Neural cell (in vitro differentiated cells): ENCODE measurements at regions not wholly inside any gene's neighbourhood (a gene's known extent, or its start where the extent isn't known, plus 50 kb on each side); places are given as distances from the start of the nearest gene placed in this dataset.

Source experiments
- H2AFZ ChIP-seq: fragments of 200-600, 300-800 bp; sonication (generic), shearing (Covaris generic); 2 replicates; pipeline ENCODE4 v1.6.0; 2014; ENCODE audit warnings: low read depth, mild to moderate bottlenecking, antibody characterized with exemption, low read length, moderate library complexity
- H3F3A ChIP-seq: fragments of 200-600 bp; shearing (Covaris generic); 2 replicates; pipeline ENCODE4 v1.6.1; 2016; ENCODE audit warnings: mild to moderate bottlenecking, moderate library complexity, mixed read lengths, antibody characterized with exemption, low read length; ENCODE audit not compliant: insufficient read depth, poor library complexity, severe bottlenecking
- H3K27ac ChIP-seq: fragments of 200-600, 300-800 bp; sonication (generic), shearing (Covaris generic); 2 replicates; pipeline ENCODE4 v1.5.1; 2014; ENCODE audit warnings: mild to moderate bottlenecking, low read length, moderate library complexity
- H3K27me3 ChIP-seq: fragments of 300-800, 200-600 bp; sonication (generic), shearing (Covaris generic); 2 replicates; pipeline ENCODE4 v1.6.0; 2014; ENCODE audit warnings: mild to moderate bottlenecking, low read depth, low read length, moderate library complexity; ENCODE audit not compliant: insufficient read depth
- H3K36me3 ChIP-seq: fragments of 300-800, 200-600 bp; sonication (generic), shearing (Covaris generic); 2 replicates; pipeline ENCODE4 v1.5.1; 2014; ENCODE audit warnings: mild to moderate bottlenecking, antibody characterized with exemption, low read length, moderate library complexity; ENCODE audit not compliant: insufficient read depth
- H3K4me2 ChIP-seq: fragments of 300-800, 200-600 bp; sonication (generic), shearing (Covaris generic); 2 replicates; pipeline ENCODE4 v1.6.0; 2014; ENCODE audit warnings: mild to moderate bottlenecking, low read length
- H3K4me3 ChIP-seq: fragments of 300-800, 200-600 bp; sonication (generic), shearing (Covaris generic); 2 replicates; pipeline ENCODE4 v1.5.1; 2014; ENCODE audit warnings: mild to moderate bottlenecking, low read length, moderate library complexity
- H3K79me2 ChIP-seq: fragments of 200-600 bp; shearing (Covaris generic); replicated peaks from 2 replicates; pipeline ENCODE4 v1.6.0; 2014; ENCODE audit warnings: mild to moderate bottlenecking, low read length, moderate library complexity; ENCODE audit not compliant: insufficient read depth
- H3K9ac ChIP-seq: fragments of 300-800, 200-600 bp; sonication (generic), shearing (Covaris generic); 2 replicates; pipeline ENCODE4 v1.6.1; 2016; ENCODE audit warnings: mild to moderate bottlenecking, low read length, mixed read lengths
- H3K9me2 ChIP-seq: fragments of 200-600 bp; shearing (Covaris generic); 2 replicates; pipeline ENCODE4 v1.6.1; 2016; ENCODE audit warnings: mild to moderate bottlenecking, low read length, mixed read lengths; ENCODE audit not compliant: insufficient read depth
- H3K9me3 ChIP-seq: fragments of 200-600, 300-800 bp; sonication (generic), shearing (Covaris generic); 2 replicates; pipeline ENCODE4 v1.6.1; 2016; ENCODE audit warnings: mild to moderate bottlenecking, mixed run types, low read length, moderate library complexity, mixed read lengths
- H4K20me1 ChIP-seq: fragments of 200-600 bp; shearing (Covaris generic); 2 replicates; pipeline ENCODE4 v1.6.1; 2016; ENCODE audit warnings: mild to moderate bottlenecking, mixed run types; ENCODE audit not compliant: insufficient read depth
- CTCF ChIP-seq: fragments of 450-650 bp; IDR thresholded peaks from 2 replicates; pipeline ENCODE4 v1.5.1; 2014; ENCODE audit warnings: antibody characterized with exemption, mild to moderate bottlenecking, moderate library complexity; ENCODE audit not compliant: poor library complexity, severe bottlenecking
- EP300 ChIP-seq: fragments of 450-650 bp; conservative IDR thresholded peaks from 2 replicates; pipeline ENCODE4 v1.6.1; 2014; ENCODE audit warnings: antibody characterized with exemption, mild to moderate bottlenecking, moderate library complexity; ENCODE audit not compliant: poor library complexity, severe bottlenecking
- EZH2 ChIP-seq: fragments of 200-600, 300-800 bp; shearing (Covaris generic), sonication (generic); IDR thresholded peaks from 2 replicates; pipeline ENCODE4 v1.6.1; 2014; ENCODE audit warnings: antibody characterized with exemption, low read length, borderline replicate concordance, mild to moderate bottlenecking; ENCODE audit not compliant: insufficient read depth, poor library complexity, severe bottlenecking
- MXI1 ChIP-seq: fragments of 450-650 bp; conservative IDR thresholded peaks from 2 replicates; pipeline ENCODE4 v1.6.1; 2014; ENCODE audit warnings: antibody characterized with exemption, mild to moderate bottlenecking; ENCODE audit not compliant: poor library complexity, severe bottlenecking
- POLR2AphosphoS5 ChIP-seq: IDR thresholded peaks from 2 replicates; pipeline ENCODE4 v1.6.1; 2012
- RAD21 ChIP-seq: fragments of 450-650 bp; conservative IDR thresholded peaks from 2 replicates; pipeline ENCODE4 v1.6.1; 2014; ENCODE audit warnings: antibody characterized with exemption, mild to moderate bottlenecking, moderate library complexity
- REST ChIP-seq: IDR thresholded peaks from 2 replicates; pipeline ENCODE4 v1.6.1; 2012; ENCODE audit warnings: borderline replicate concordance
- SMC3 ChIP-seq: fragments of 450-650 bp; conservative IDR thresholded peaks from 2 replicates; pipeline ENCODE4 v1.6.1; 2014; ENCODE audit warnings: antibody characterized with exemption, mild to moderate bottlenecking, moderate library complexity; ENCODE audit not compliant: poor library complexity
- TAF1 ChIP-seq: IDR thresholded peaks from 2 replicates; pipeline ENCODE4 v1.6.1; 2012; ENCODE audit warnings: low read depth

GRCh38 chr6:128600397-128600951 lies 80.1 kb upstream of the PTPRK start:
- Histone ChIP-seq H3K9me3 (no peaks in the 10 kb centered on the region), H3K36me3 (no peaks in the 10 kb centered on the region), H4K20me1 (no peaks in the 10 kb centered on the region), H2AFZ (no peak overlapping the region), H3K27me3 (no peaks in the 10 kb centered on the region), H3K9ac (peak overlapping the region; percentile 4), H3K4me3 (peak overlapping the region; percentile 49), H3K9me2 (no peaks in the 10 kb centered on the region), H3K27ac (peak overlapping the region; percentile 77), H3K79me2 (no peaks in the 10 kb centered on the region), H3F3A (no peaks in the 10 kb centered on the region), H3K4me2 (peak overlapping the region; percentile 56)
- peak; percentile 24 for TF ChIP-seq POLR2AphosphoS5
- no peak for TF ChIP-seq REST
- TF ChIP-seq EZH2: no peak
- peak; percentile 43 for TF ChIP-seq EP300
- no peak for TF ChIP-seq RAD21

GRCh38 chr6:128599036-128599435 lies 78.6 kb upstream of the PTPRK start:
- Histone ChIP-seq H3F3A (no peaks in the 10 kb centered on the region), H3K4me2 (no peak overlapping the region), H3K79me2 (no peaks in the 10 kb centered on the region), H3K4me3 (no peak overlapping the region), H3K9ac (no peak overlapping the region), H3K27ac (no peak overlapping the region), H3K9me3 (no peaks in the 10 kb centered on the region), H3K27me3 (no peaks in the 10 kb centered on the region), H4K20me1 (no peaks in the 10 kb centered on the region), H2AFZ (no peak overlapping the region), H3K36me3 (no peaks in the 10 kb centered on the region), H3K9me2 (no peaks in the 10 kb centered on the region)
- no peak for TF ChIP-seq EZH2
- no peak for TF ChIP-seq SMC3
- no peak for TF ChIP-seq MXI1
- no peak for TF ChIP-seq TAF1
- TF ChIP-seq CTCF: no peak
- no peak for TF ChIP-seq REST
- TF ChIP-seq RAD21: no peak
- TF ChIP-seq POLR2AphosphoS5: no peak
- TF ChIP-seq EP300: no peak
